Astrocyte (in vitro differentiated cells and primary cell): ENCODE measurements at regions not wholly inside any gene's neighbourhood (a gene's known extent, or its start where the extent isn't known, plus 50 kb on each side); places are given as distances from the start of the nearest gene placed in this dataset.

Source experiments
- DNase-seq: peaks from one replicate; pipeline ENCODE4 v3.0.0-alpha.2; 2010; ENCODE audit warnings: low read depth
- FAIRE-seq: peaks from 2 replicates; lab custom pipeline; 2011; peaks lifted over from hg19 to GRCh38; lab: Jason Lieb, UNC
- H2AFZ ChIP-seq: 2 replicates; pipeline ENCODE4 v1.6.0; 2012; ENCODE audit warnings: low read depth, low read length, inconsistent platforms
- H3K27ac ChIP-seq: 2 replicates; pipeline ENCODE4 v1.5.1; 2011; ENCODE audit warnings: low read depth, low read length, inconsistent platforms
- H3K27me3 ChIP-seq: 2 replicates; pipeline ENCODE4 v1.6.0; 2011; ENCODE audit warnings: low read length, inconsistent platforms; ENCODE audit not compliant: insufficient read depth
- H3K36me3 ChIP-seq: 2 replicates; pipeline ENCODE4 v1.5.1; 2011; ENCODE audit warnings: low read length, inconsistent platforms; ENCODE audit not compliant: insufficient read depth
- H3K4me1 ChIP-seq: 2 replicates; pipeline ENCODE4 v1.5.1; 2011; ENCODE audit warnings: low read length, inconsistent platforms; ENCODE audit not compliant: insufficient read depth
- H3K4me2 ChIP-seq: 2 replicates; pipeline ENCODE4 v1.6.0; 2012; ENCODE audit warnings: low read length, inconsistent platforms
- H3K4me3 ChIP-seq: 2 replicates; pipeline ENCODE4 v1.5.1; 2011; ENCODE audit warnings: low read depth, mild to moderate bottlenecking, low read length, inconsistent platforms; ENCODE audit not compliant: insufficient read depth
- H3K79me2 ChIP-seq: 2 replicates; pipeline ENCODE4 v1.6.0; 2012; ENCODE audit warnings: mild to moderate bottlenecking, low read length, inconsistent platforms; ENCODE audit not compliant: insufficient read depth
- H3K9ac ChIP-seq: 2 replicates; pipeline ENCODE4 v1.6.0; 2012; ENCODE audit warnings: mild to moderate bottlenecking, low read length, inconsistent platforms
- H3K9me3 ChIP-seq: 2 replicates; pipeline ENCODE4 v1.5.1; 2012; ENCODE audit warnings: low read depth, mild to moderate bottlenecking, low read length, inconsistent platforms; ENCODE audit not compliant: insufficient read depth
- H4K20me1 ChIP-seq: 2 replicates; pipeline ENCODE4 v1.6.0; 2012; ENCODE audit warnings: low read length, inconsistent platforms; ENCODE audit not compliant: insufficient read depth
- H3K27ac Mint-ChIP-seq: one replicate; pipeline ENCODE4 v1.8.0; 2021; ENCODE audit warnings: mild to moderate bottlenecking, mixed read lengths; ENCODE audit not compliant: unreplicated experiment
- H3K27me3 Mint-ChIP-seq: one replicate; pipeline ENCODE4 v1.8.0; 2021; ENCODE audit warnings: low read depth, mixed read lengths; ENCODE audit not compliant: unreplicated experiment
- H3K36me3 Mint-ChIP-seq: one replicate; pipeline ENCODE4 v1.8.0; 2021; ENCODE audit warnings: low read depth, mixed read lengths; ENCODE audit not compliant: unreplicated experiment
- H3K4me1 Mint-ChIP-seq: one replicate; pipeline ENCODE4 v1.8.0; 2021; ENCODE audit warnings: low read depth, mixed read lengths; ENCODE audit not compliant: unreplicated experiment
- H3K4me3 Mint-ChIP-seq: one replicate; pipeline ENCODE4 v1.8.0; 2021; ENCODE audit warnings: mild to moderate bottlenecking, moderate library complexity, mixed read lengths; ENCODE audit not compliant: unreplicated experiment
- H3K9me3 Mint-ChIP-seq: one replicate; pipeline ENCODE4 v1.8.0; 2021; ENCODE audit warnings: mild to moderate bottlenecking, mixed read lengths; ENCODE audit not compliant: unreplicated experiment
- CTCF ChIP-seq: IDR thresholded peaks from 2 replicates; pipeline ENCODE4 v1.5.1; 2011; ENCODE audit warnings: low read depth, mild to moderate bottlenecking, inconsistent platforms, low read length, moderate library complexity; ENCODE audit not compliant: insufficient read depth
- EZH2 ChIP-seq: IDR thresholded peaks from 2 replicates; pipeline ENCODE4 v1.6.1; 2012; ENCODE audit warnings: mild to moderate bottlenecking, low read length, inconsistent platforms; ENCODE audit not compliant: insufficient read depth

- FAIRE-seq (no peak), DNase-seq (no peak)
- Histone ChIP-seq H3K36me3 (no peaks in the 10 kb centered on the region), H3K4me1 (no peaks in the 10 kb centered on the region), H3K79me2 (no peaks in the 10 kb centered on the region), H3K9me3 (no peaks in the 10 kb centered on the region), H3K27me3 (peaks cover 7% of the 10 kb centered on the region), H3K27ac (no peak overlapping the region), H3K9ac (no peak overlapping the region), H3K4me2 (no peak overlapping the region), H4K20me1 (no peaks in the 10 kb centered on the region), H3K4me3 (no peak overlapping the region), H2AFZ (no peak overlapping the region)
- Mint-ChIP-seq H3K9me3 (no peaks in the 10 kb centered on the region), H3K4me3 (no peak overlapping the region), H3K4me1 (no peaks in the 10 kb centered on the region), H3K27me3 (peaks cover 49% of the 10 kb centered on the region), H3K36me3 (no peaks in the 10 kb centered on the region), H3K27ac (no peak overlapping the region)
- TF ChIP-seq CTCF (no peak), EZH2 (no peak)
These were observed 102.8 kb upstream of the SEC14L1 start for GRCh38 chr17:77037943-77038342.

- peaks cover 38% of the 10 kb centered on the region for H3K27me3 Mint-ChIP-seq
- H3K9me3 Mint-ChIP-seq: no peaks in the 10 kb centered on the region
- H3K9ac ChIP-seq: no peak overlapping the region
- H3K27ac Mint-ChIP-seq: no peak overlapping the region
- H3K27ac ChIP-seq: no peak overlapping the region
- FAIRE-seq (no peak), DNase-seq (no peak)
- no peaks in the 10 kb centered on the region for H4K20me1 ChIP-seq
- H3K79me2 ChIP-seq: no peaks in the 10 kb centered on the region
- no peak overlapping the region for H3K4me3 Mint-ChIP-seq
- H2AFZ ChIP-seq: no peak overlapping the region
- H3K27me3 ChIP-seq: peaks cover 7% of the 10 kb centered on the region
- H3K36me3 Mint-ChIP-seq: no peaks in the 10 kb centered on the region
- no peaks in the 10 kb centered on the region for H3K9me3 ChIP-seq
- TF ChIP-seq EZH2: no peak
- no peak for TF ChIP-seq CTCF
- H3K4me1 ChIP-seq: no peaks in the 10 kb centered on the region
- no peak overlapping the region for H3K4me2 ChIP-seq
- H3K4me1 Mint-ChIP-seq: no peaks in the 10 kb centered on the region
- H3K36me3 ChIP-seq: no peaks in the 10 kb centered on the region
- no peak overlapping the region for H3K4me3 ChIP-seq
These were observed 101.7 kb upstream of the SEC14L1 start for GRCh38 chr17:77038884-77039555.

- Histone ChIP-seq H3K9me3 (no peaks in the 10 kb centered on the region), H3K4me2 (no peak overlapping the region), H2AFZ (no peak overlapping the region), H3K27ac (no peak overlapping the region), H3K4me3 (no peak overlapping the region), H3K27me3 (peaks cover 3% of the 10 kb centered on the region), H4K20me1 (no peaks in the 10 kb centered on the region), H3K36me3 (no peaks in the 10 kb centered on the region), H3K9ac (no peak overlapping the region), H3K79me2 (no peaks in the 10 kb centered on the region), H3K4me1 (peaks cover 4% of the 10 kb centered on the region)
- Mint-ChIP-seq H3K27me3 (peaks cover 19% of the 10 kb centered on the region), H3K27ac (peak overlapping the region; percentile 8), H3K4me3 (no peak overlapping the region), H3K4me1 (peaks cover 5% of the 10 kb centered on the region), H3K9me3 (no peaks in the 10 kb centered on the region), H3K36me3 (no peaks in the 10 kb centered on the region)
- no peak for DNase-seq
- no peak for FAIRE-seq
- no peak for TF ChIP-seq EZH2
- TF ChIP-seq CTCF: no peak
These were observed 98.1 kb upstream of the SEC14L1 start for GRCh38 chr17:77042476-77043231.
